Astrocyte (in vitro differentiated cells and primary cell): ENCODE measurements at regions not wholly inside any gene's neighbourhood (a gene's known extent, or its start where the extent isn't known, plus 50 kb on each side); places are given as distances from the start of the nearest gene placed in this dataset.

Experiments used
- EZH2 ChIP-seq: IDR thresholded peaks from 2 replicates; pipeline ENCODE4 v1.6.1; 2012; ENCODE audit warnings: mild to moderate bottlenecking, low read length, inconsistent platforms; ENCODE audit not compliant: insufficient read depth
- TF ChIP-seq, protein P1 (sequence below): IDR thresholded peaks from 2 replicates; pipeline ENCODE4 v1.5.1; 2011; ENCODE audit warnings: low read depth, mild to moderate bottlenecking, inconsistent platforms, low read length, moderate library complexity; ENCODE audit not compliant: insufficient read depth

DNA sequence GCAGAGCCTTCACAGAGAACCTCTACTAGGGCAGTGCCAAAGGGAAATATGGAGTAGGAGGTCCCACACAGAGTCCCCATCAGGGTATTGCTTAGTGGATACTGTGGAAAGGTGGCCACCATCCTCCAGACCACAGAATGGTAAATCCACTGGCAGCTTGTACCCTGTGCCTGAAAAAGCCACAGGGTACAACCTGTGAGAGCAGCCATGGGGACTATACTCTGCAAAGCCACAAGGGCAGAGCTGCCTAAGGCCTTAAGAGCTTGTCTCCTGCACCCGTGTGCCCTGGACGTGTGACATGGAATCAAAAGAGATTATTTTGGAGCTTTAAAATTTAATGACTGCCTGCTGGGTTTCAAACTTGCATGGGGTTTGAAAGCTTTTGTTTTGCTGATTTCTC is 118.0 kb upstream of the SEC14L1 start:
- TF ChIP-seq, protein P1, sequence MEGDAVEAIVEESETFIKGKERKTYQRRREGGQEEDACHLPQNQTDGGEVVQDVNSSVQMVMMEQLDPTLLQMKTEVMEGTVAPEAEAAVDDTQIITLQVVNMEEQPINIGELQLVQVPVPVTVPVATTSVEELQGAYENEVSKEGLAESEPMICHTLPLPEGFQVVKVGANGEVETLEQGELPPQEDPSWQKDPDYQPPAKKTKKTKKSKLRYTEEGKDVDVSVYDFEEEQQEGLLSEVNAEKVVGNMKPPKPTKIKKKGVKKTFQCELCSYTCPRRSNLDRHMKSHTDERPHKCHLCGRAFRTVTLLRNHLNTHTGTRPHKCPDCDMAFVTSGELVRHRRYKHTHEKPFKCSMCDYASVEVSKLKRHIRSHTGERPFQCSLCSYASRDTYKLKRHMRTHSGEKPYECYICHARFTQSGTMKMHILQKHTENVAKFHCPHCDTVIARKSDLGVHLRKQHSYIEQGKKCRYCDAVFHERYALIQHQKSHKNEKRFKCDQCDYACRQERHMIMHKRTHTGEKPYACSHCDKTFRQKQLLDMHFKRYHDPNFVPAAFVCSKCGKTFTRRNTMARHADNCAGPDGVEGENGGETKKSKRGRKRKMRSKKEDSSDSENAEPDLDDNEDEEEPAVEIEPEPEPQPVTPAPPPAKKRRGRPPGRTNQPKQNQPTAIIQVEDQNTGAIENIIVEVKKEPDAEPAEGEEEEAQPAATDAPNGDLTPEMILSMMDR: no peak
- TF ChIP-seq EZH2: no peak
